Retinal pigment epithelial cell (primary cell): ENCODE measurements at regions not wholly inside any gene's neighbourhood (a gene's known extent, or its start where the extent isn't known, plus 50 kb on each side); places are given as distances from the start of the nearest gene placed in this dataset.

ENCODE experiments used
- DNase-seq: peaks from one replicate; pipeline ENCODE4 v3.0.0-alpha.2; 2010; ENCODE audit warnings: low read depth
- H3K4me3 ChIP-seq: 2 replicates; pipeline ENCODE4 v1.5.1; 2011; ENCODE audit warnings: mild to moderate bottlenecking, low read length, control low read depth, moderate library complexity
- CTCF ChIP-seq: conservative IDR thresholded peaks from 2 replicates; pipeline ENCODE4 v1.5.1; 2011; ENCODE audit warnings: low read depth, low read length, control low read depth, inconsistent platforms

- no peak overlapping the region for H3K4me3 ChIP-seq
Measured at GRCh38 chr2:235334179-235334578, 159.7 kb upstream of the AGAP1 start.

GRCh38 chr2:235343156-235343774 lies 150.6 kb upstream of the AGAP1 start:
- no peak for DNase-seq
- no peak overlapping the region for H3K4me3 ChIP-seq
- no peak for TF ChIP-seq CTCF

More at GRCh38 chr2:235334179-235334578, 159.7 kb upstream of the AGAP1 start:
- TF ChIP-seq CTCF = no peak
- DNase-seq = no peak

- no peak overlapping the region for H3K4me3 ChIP-seq
- TF ChIP-seq CTCF = no peak
- DNase-seq = no peak
Measured at GRCh38 chr2:235343869-235344268, 150.0 kb upstream of the AGAP1 start.

GRCh38 chr2:235345745-235346144 lies 148.1 kb upstream of the AGAP1 start:
- H3K4me3 ChIP-seq = no peak overlapping the region
- DNase-seq = no peak
- TF ChIP-seq CTCF = no peak

- H3K4me3 ChIP-seq = no peak overlapping the region
- DNase-seq = peak; percentile 48
- no peak for TF ChIP-seq CTCF
Measured at GRCh38 chr2:235347691-235348090, 146.2 kb upstream of the AGAP1 start.

GRCh38 chr2:235348329-235348728 lies 145.5 kb upstream of the AGAP1 start:
- H3K4me3 ChIP-seq = no peak overlapping the region
- DNase-seq = no peak
- no peak for TF ChIP-seq CTCF

GRCh38 chr2:235350234-235350633 lies 143.6 kb upstream of the AGAP1 start:
- no peak for DNase-seq
- no peak overlapping the region for H3K4me3 ChIP-seq
- TF ChIP-seq CTCF = no peak
